Astrocyte of the spinal cord (primary cell): ENCODE measurements at regions not wholly inside any gene's neighbourhood (a gene's known extent, or its start where the extent isn't known, plus 50 kb on each side); places are given as distances from the start of the nearest gene placed in this dataset.

Source experiments
- DNase-seq: peaks from one replicate; pipeline ENCODE4 v3.0.0; 2011; ENCODE audit warnings: low read depth, low spot score
- H3K4me3 ChIP-seq: 2 replicates; pipeline ENCODE4 v1.5.1; 2011; ENCODE audit warnings: low read depth, mild to moderate bottlenecking, low read length, moderate library complexity
- CTCF ChIP-seq: IDR thresholded peaks from 2 replicates; pipeline ENCODE4 v1.5.1; 2012; ENCODE audit warnings: low read depth, mild to moderate bottlenecking, low read length, inconsistent platforms
- in situ Hi-C: cut with HindIII; loops from 2 replicates; pipeline ENCODE4 v1.10.0; 2017; ENCODE audit warnings: low sequenced_read_pairs

- H3K4me3 ChIP-seq: no peak overlapping the region
- no peak for TF ChIP-seq CTCF
- in situ Hi-C loops: no loop called here
- no peak for DNase-seq
Measured at GRCh38 chr20:39106791-39107190, 144.6 kb downstream of the DHX35 start.

DNA sequence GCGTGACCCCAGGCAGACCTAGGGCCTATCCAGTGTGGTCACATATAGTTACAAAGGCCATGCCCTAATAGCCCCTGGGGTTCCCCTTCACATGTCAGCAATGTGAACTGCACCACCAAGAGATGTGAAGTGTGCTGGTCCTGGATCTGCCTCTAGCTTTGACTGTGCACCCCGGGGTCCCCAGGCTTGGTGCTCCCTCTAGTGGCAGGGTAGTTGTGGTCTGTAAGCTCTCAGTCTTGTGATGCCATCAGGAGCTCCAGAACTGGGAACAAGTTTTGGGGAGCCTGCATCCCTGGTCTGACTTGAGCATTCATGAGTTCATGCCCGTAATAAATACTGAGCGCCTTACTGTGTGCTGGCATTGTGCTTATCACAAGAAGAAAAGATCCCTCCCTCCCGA, 143.4 kb downstream of the DHX35 start:
- TF ChIP-seq CTCF: no peak
- H3K4me3 ChIP-seq: no peak overlapping the region
- no peak for DNase-seq
- in situ Hi-C loops: no loop called here

GRCh38 chr20:39103732-39104131, 141.6 kb downstream of the DHX35 start:
- no peak for TF ChIP-seq CTCF
- H3K4me3 ChIP-seq: no peak overlapping the region
- in situ Hi-C loops: no loop called here
- no peak for DNase-seq

- no peak overlapping the region for H3K4me3 ChIP-seq
- TF ChIP-seq CTCF: no peak
Measured at GRCh38 chr20:39103305-39103704, 141.2 kb downstream of the DHX35 start.

GRCh38 chr20:39101895-39102294, 139.8 kb downstream of the DHX35 start:
- DNase-seq: no peak
- no peak overlapping the region for H3K4me3 ChIP-seq
- no peak for TF ChIP-seq CTCF
- in situ Hi-C loops: no loop called here

More at GRCh38 chr20:39103305-39103704, 141.2 kb downstream of the DHX35 start:
- in situ Hi-C loops: no loop called here
- no peak for DNase-seq

DNA sequence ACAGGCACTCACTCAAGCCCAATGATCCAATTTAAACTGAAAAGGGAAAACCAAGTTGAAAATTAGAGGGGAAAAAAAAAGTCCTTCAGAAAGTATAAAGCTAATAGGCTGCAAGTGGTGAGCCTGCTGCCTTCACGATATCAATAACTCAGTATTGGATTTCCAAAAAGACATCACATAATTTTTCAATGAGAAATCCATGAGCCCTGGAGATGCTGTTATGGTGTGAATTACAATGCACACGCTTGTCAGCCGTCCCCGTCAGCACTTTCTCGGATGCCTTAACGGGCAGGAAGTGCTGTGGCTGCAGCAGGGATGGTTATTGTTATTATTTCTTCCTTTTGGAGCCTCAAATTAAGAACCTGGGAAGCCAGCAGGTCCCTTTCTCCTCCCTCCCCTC, 138.5 kb downstream of the DHX35 start:
- no peak for TF ChIP-seq CTCF
- no peak for DNase-seq
- in situ Hi-C loops: no loop called here
- no peak overlapping the region for H3K4me3 ChIP-seq

- no peak for TF ChIP-seq CTCF
- in situ Hi-C loops: no loop called here
Measured at GRCh38 chr20:39097889-39098288, 135.7 kb downstream of the DHX35 start.

More at GRCh38 chr20:39097889-39098288, 135.7 kb downstream of the DHX35 start:
- no peak for DNase-seq
- H3K4me3 ChIP-seq: no peak overlapping the region
